ENCODE measurements at regions not wholly inside any gene's neighbourhood (a gene's known extent, or its start where the extent isn't known, plus 50 kb on each side); places are given as distances from the start of the nearest gene placed in this dataset.

DNA sequence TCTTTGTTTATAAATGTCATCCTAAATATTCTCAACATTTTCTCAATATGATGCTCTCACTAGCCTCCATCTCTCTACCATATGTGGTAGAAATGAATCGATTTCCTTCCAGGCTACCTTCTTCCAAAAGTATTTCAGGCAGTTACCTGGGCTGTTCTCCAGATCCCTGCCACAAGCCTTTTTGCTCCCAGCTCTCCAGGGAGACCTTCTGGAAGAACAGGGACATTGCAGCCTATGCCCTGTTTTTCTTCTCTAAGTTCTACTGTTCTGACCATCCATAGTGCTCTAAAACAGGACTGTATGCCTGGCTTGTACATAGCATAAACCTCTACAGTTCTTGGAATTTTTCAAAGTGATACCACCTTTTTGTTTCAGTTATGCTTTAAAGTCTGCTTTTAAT lies 552.8 kb downstream of the ANKRD7 start:
- TF ChIP-seq, protein P1, sequence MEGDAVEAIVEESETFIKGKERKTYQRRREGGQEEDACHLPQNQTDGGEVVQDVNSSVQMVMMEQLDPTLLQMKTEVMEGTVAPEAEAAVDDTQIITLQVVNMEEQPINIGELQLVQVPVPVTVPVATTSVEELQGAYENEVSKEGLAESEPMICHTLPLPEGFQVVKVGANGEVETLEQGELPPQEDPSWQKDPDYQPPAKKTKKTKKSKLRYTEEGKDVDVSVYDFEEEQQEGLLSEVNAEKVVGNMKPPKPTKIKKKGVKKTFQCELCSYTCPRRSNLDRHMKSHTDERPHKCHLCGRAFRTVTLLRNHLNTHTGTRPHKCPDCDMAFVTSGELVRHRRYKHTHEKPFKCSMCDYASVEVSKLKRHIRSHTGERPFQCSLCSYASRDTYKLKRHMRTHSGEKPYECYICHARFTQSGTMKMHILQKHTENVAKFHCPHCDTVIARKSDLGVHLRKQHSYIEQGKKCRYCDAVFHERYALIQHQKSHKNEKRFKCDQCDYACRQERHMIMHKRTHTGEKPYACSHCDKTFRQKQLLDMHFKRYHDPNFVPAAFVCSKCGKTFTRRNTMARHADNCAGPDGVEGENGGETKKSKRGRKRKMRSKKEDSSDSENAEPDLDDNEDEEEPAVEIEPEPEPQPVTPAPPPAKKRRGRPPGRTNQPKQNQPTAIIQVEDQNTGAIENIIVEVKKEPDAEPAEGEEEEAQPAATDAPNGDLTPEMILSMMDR (IDR thresholded peaks at IDR 0.05): no peak
- TF ChIP-seq POLR2A (IDR thresholded peaks at IDR 0.05): no peak

Data from breast epithelium (tissue), 3 donors.